Tibial nerve (tissue), 4 donors: ENCODE measurements at regions not wholly inside any gene's neighbourhood (a gene's known extent, or its start where the extent isn't known, plus 50 kb on each side); places are given as distances from the start of the nearest gene placed in this dataset.

Experiments used
- DNase-seq, 2 donors: peaks; one replicate each; pipeline ENCODE4 v3.0.0-alpha.2; 2019; ENCODE audit warnings: low spot score in 2 of 2
- H3K27ac ChIP-seq, 4 donors: fragments of 200-600 bp; sonication (generic) in 3 of 4; one replicate each; pipeline ENCODE4 v1.5.1; 2017 to 2019; ENCODE audit warnings: mild to moderate bottlenecking in 1 of 4
- H3K27me3 ChIP-seq, 2 donors: fragments of 200-600 bp; sonication (generic) in 1 of 2; one replicate each; pipeline versions ENCODE4 v1.5.1 to v1.6.0; 2017 to 2019
- H3K36me3 ChIP-seq, 3 donors: fragments of 200-600 bp; sonication (generic); one replicate each; pipeline ENCODE4 v1.5.1; 2018 to 2019
- H3K4me1 ChIP-seq, 4 donors: fragments of 200-600 bp; sonication (generic) in 3 of 4; one replicate each; pipeline ENCODE4 v1.5.1; 2017 to 2019
- H3K4me3 ChIP-seq, 4 donors: fragments of 200-600 bp; sonication (generic) in 3 of 4; one replicate each; pipeline ENCODE4 v1.5.1; 2017 to 2019; ENCODE audit warnings: mild to moderate bottlenecking in 1 of 4, moderate library complexity in 1 of 4
- H3K9me3 ChIP-seq, 4 donors: fragments of 200-600 bp; sonication (generic) in 3 of 4; one replicate each; pipeline ENCODE4 v1.5.1; 2017 to 2019
- EP300 ChIP-seq, 2 donors: sonication (generic); formaldehyde crosslinking; IDR thresholded peaks; one replicate each; pipeline ENCODE4 v1.6.1; 2017; ENCODE audit warnings: antibody characterized with exemption in 2 of 2, mild to moderate bottlenecking in 1 of 2
- POLR2A ChIP-seq, 2 donors: fragments of 450-650 bp; IDR thresholded peaks; one replicate each; pipeline ENCODE4 v1.6.1; 2017; ENCODE audit warnings: antibody characterized with exemption in 2 of 2, mild to moderate bottlenecking in 2 of 2, moderate library complexity in 2 of 2
- WGBS, 2 donors: methylation state at CpG; one replicate each; pipeline ENCODE4 v1.1.5; 2018; 5-methylcytosine and 5-hydroxymethylcytosine counted together
- TF ChIP-seq, protein P1 (sequence below), 5 experiments: fragments of 200-600 bp in 3 of 5; fragments of 450-650 bp in 2 of 5; sonication (generic) in 3 of 5; IDR thresholded peaks; one replicate each; pipeline ENCODE4 v1.5.1; 2016 to 2019; ENCODE audit warnings: antibody characterized with exemption in 5 of 5, mild to moderate bottlenecking in 3 of 5, moderate library complexity in 2 of 5

GRCh38 chr18:77981874-77982273 lies 732.2 kb downstream of the GALR1 start:
- TF ChIP-seq EP300 (IDR thresholded peaks at IDR 0.05) = no peak
- TF ChIP-seq POLR2A (IDR thresholded peaks at IDR 0.05) = no peak
- TF ChIP-seq, protein P1, sequence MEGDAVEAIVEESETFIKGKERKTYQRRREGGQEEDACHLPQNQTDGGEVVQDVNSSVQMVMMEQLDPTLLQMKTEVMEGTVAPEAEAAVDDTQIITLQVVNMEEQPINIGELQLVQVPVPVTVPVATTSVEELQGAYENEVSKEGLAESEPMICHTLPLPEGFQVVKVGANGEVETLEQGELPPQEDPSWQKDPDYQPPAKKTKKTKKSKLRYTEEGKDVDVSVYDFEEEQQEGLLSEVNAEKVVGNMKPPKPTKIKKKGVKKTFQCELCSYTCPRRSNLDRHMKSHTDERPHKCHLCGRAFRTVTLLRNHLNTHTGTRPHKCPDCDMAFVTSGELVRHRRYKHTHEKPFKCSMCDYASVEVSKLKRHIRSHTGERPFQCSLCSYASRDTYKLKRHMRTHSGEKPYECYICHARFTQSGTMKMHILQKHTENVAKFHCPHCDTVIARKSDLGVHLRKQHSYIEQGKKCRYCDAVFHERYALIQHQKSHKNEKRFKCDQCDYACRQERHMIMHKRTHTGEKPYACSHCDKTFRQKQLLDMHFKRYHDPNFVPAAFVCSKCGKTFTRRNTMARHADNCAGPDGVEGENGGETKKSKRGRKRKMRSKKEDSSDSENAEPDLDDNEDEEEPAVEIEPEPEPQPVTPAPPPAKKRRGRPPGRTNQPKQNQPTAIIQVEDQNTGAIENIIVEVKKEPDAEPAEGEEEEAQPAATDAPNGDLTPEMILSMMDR (IDR thresholded peaks at IDR 0.05) = no peak
- Histone ChIP-seq H3K4me3 (no peak overlapping the region), H3K4me1 (no peaks in the 10 kb centered on the region), H3K9me3 (peaks cover 0 to 9% (median 0%) of the 10 kb centered on the region in 4 donors), H3K27me3 (no peaks in the 10 kb centered on the region), H3K27ac (no peak overlapping the region), H3K36me3 (no peaks in the 10 kb centered on the region)
- WGBS, 2 donors = 86 to 90% methylated on average over 2 of the region's 2 CpGs
- no peak for DNase-seq

DNA sequence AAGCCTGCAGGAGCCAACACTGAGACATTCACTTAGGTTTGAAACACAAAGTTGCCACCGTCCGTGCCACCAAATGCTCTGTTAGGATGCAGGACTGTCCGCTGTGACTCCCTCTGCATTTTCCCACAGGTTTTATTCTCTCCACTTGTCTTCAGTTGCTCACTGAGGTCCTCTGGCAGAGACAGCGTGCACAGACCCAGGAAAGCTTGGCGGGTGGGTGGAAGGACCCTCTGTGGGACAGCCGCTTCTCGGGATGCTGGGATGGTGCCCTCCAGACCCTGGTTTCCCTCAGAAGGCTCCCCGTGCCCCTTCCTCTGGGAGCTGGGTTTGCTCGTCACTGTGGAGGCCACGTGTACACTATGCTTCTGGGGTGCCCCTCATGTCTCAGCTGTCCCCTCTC lies 733.6 kb downstream of the GALR1 start:
- DNase-seq = no peak
- no peaks in the 10 kb centered on the region for H3K36me3 ChIP-seq
- TF ChIP-seq, protein P1 (IDR thresholded peaks at IDR 0.05) = no peak
- TF ChIP-seq EP300 (IDR thresholded peaks at IDR 0.05) (no peak), POLR2A (IDR thresholded peaks at IDR 0.05) (no peak)
- H3K4me3 ChIP-seq = no peak overlapping the region
- no peak overlapping the region for H3K27ac ChIP-seq
- no peaks in the 10 kb centered on the region for H3K27me3 ChIP-seq
- H3K4me1 ChIP-seq = no peaks in the 10 kb centered on the region
- 92% methylated on average over 10 of the region's 10 CpGs for WGBS, 2 donors
- H3K9me3 ChIP-seq = peaks cover 0 to 2% (median 0%) of the 10 kb centered on the region in 4 donors

GRCh38 chr18:77984178-77984577 lies 734.5 kb downstream of the GALR1 start:
- Histone ChIP-seq H3K27me3 (no peaks in the 10 kb centered on the region), H3K36me3 (no peaks in the 10 kb centered on the region), H3K4me1 (no peaks in the 10 kb centered on the region), H3K4me3 (no peak overlapping the region), H3K9me3 (no peaks in the 10 kb centered on the region), H3K27ac (no peak overlapping the region)
- 78 to 82% methylated on average over 14 of the region's 14 CpGs for WGBS, 2 donors
- TF ChIP-seq POLR2A (IDR thresholded peaks at IDR 0.05) (no peak), EP300 (IDR thresholded peaks at IDR 0.05) (no peak)
- TF ChIP-seq, protein P1 (IDR thresholded peaks at IDR 0.05) = no peak
- DNase-seq = no peak

DNA sequence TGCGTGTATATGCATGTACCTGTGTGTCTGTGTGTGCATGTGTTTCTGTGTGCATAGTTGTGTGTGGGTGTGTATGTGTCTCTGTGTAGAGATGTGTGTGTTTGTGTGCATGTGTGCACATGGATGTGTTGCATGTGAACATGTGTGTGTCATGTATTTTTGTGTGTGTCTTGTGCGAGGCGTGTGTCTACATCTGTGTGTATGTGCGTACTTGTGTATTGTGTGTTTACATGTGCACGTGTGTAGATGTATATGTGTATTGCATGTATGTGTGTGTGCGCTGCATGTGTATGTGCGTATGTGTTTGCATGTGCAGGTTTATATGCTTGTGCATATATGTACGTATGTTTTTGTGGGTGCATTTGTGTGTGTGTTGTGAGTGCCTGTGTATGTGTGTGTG lies 735.2 kb downstream of the GALR1 start:
- Histone ChIP-seq H3K27ac (no peak overlapping the region), H3K4me3 (no peak overlapping the region), H3K4me1 (no peaks in the 10 kb centered on the region), H3K9me3 (no peaks in the 10 kb centered on the region), H3K27me3 (no peaks in the 10 kb centered on the region), H3K36me3 (no peaks in the 10 kb centered on the region)
- 91 to 95% methylated on average over 8 of the region's 8 CpGs for whole genome bisulfite sequencing, 2 donors
- no peak for DNase-seq
- TF ChIP-seq POLR2A (IDR thresholded peaks at IDR 0.05) = no peak
- no peak for TF ChIP-seq EP300 (IDR thresholded peaks at IDR 0.05)
- TF ChIP-seq, protein P1 (IDR thresholded peaks at IDR 0.05) = no peak

- no peak overlapping the region for H3K4me3 ChIP-seq
- no peak for DNase-seq
- H3K36me3 ChIP-seq = no peaks in the 10 kb centered on the region
- WGBS, 2 donors = 46 to 48% methylated on average over 14 of the region's 14 CpGs
- no peak overlapping the region for H3K27ac ChIP-seq
- no peaks in the 10 kb centered on the region for H3K4me1 ChIP-seq
- TF ChIP-seq POLR2A (IDR thresholded peaks at IDR 0.05) = no peak
- H3K9me3 ChIP-seq = no peaks in the 10 kb centered on the region
- H3K27me3 ChIP-seq = no peaks in the 10 kb centered on the region
Observed at GRCh38 chr18:77985526-77986281, 736.1 kb downstream of the GALR1 start.
